Left lung (tissue), 4 donors: ENCODE measurements at regions not wholly inside any gene's neighbourhood (a gene's known extent, or its start where the extent isn't known, plus 50 kb on each side); places are given as distances from the start of the nearest gene placed in this dataset.

ENCODE experiments used
- ATAC-seq: fragments of 200-7000 bp; cut with Tn5 transposase; one replicate; pipeline ENCODE4 v1.9.1; 2020; ENCODE audit warnings: moderate library complexity
- DNase-seq, 4 donors: peaks; one replicate each; pipeline ENCODE4 v3.0.0-alpha.2; 2013 to 2020
- H3K27ac ChIP-seq, 2 donors: fragments of 200-600 bp; sonication (generic) in 1 of 2; one replicate each; pipeline versions ENCODE4 v1.5.0 to v1.8.0; 2020 to 2021
- H3K27me3 ChIP-seq, 2 donors: fragments of 200-600 bp; sonication (generic) in 1 of 2; one replicate each; pipeline versions ENCODE4 v1.5.0 to v1.8.0; 2020 to 2021
- H3K36me3 ChIP-seq, 2 donors: fragments of 200-600 bp; sonication (generic) in 1 of 2; one replicate each; pipeline versions ENCODE4 v1.5.0 to v1.8.0; 2020 to 2021
- H3K4me1 ChIP-seq, 2 donors: fragments of 200-600 bp; one replicate each; pipeline ENCODE4 v1.8.0; 2021
- H3K4me3 ChIP-seq, 2 donors: fragments of 200-600 bp; sonication (generic) in 1 of 2; one replicate each; pipeline versions ENCODE4 v1.5.0 to v1.8.0; 2020 to 2021; ENCODE audit warnings: mild to moderate bottlenecking in 1 of 2
- H3K9me3 ChIP-seq, 2 donors: fragments of 200-600 bp; sonication (generic) in 1 of 2; one replicate each; pipeline versions ENCODE4 v1.5.0 to v1.8.0; 2020 to 2021
- intact Hi-C, 2 donors: fragments of 100-400 bp; cut with DNase I; formaldehyde crosslinking; loops; one replicate each; pipeline versions ENCODE4 v1.11.2 to v1.14.2; 2022
- TF ChIP-seq, protein P1 (sequence below), 2 donors: fragments of 200-600 bp; sonication (generic) in 1 of 2; IDR thresholded peaks; one replicate each; pipeline versions ENCODE4 v1.5.0 to v1.8.0; 2021; ENCODE audit warnings: antibody characterized with exemption in 2 of 2
- donor health status: DM: no; HTN: yes; CAD: no.
- donor health status: DM: no; HTN: no; CAD: no.

- intact Hi-C loops: no loop called here
- no peaks in the 10 kb centered on the region for H3K9me3 ChIP-seq
- no peaks in the 10 kb centered on the region for H3K36me3 ChIP-seq
- no peak overlapping the region for H3K4me3 ChIP-seq
- DNase-seq (no peak), ATAC-seq (no peak)
- H3K4me1 ChIP-seq: no peaks in the 10 kb centered on the region
- H3K27ac ChIP-seq: no peak overlapping the region
- TF ChIP-seq, protein P1, sequence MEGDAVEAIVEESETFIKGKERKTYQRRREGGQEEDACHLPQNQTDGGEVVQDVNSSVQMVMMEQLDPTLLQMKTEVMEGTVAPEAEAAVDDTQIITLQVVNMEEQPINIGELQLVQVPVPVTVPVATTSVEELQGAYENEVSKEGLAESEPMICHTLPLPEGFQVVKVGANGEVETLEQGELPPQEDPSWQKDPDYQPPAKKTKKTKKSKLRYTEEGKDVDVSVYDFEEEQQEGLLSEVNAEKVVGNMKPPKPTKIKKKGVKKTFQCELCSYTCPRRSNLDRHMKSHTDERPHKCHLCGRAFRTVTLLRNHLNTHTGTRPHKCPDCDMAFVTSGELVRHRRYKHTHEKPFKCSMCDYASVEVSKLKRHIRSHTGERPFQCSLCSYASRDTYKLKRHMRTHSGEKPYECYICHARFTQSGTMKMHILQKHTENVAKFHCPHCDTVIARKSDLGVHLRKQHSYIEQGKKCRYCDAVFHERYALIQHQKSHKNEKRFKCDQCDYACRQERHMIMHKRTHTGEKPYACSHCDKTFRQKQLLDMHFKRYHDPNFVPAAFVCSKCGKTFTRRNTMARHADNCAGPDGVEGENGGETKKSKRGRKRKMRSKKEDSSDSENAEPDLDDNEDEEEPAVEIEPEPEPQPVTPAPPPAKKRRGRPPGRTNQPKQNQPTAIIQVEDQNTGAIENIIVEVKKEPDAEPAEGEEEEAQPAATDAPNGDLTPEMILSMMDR (IDR thresholded peaks at IDR 0.05): no peak
- H3K27me3 ChIP-seq: no peaks in the 10 kb centered on the region
Measured at GRCh38 chr18:38022234-38022633, 456.6 kb upstream of the CELF4 start.

DNA sequence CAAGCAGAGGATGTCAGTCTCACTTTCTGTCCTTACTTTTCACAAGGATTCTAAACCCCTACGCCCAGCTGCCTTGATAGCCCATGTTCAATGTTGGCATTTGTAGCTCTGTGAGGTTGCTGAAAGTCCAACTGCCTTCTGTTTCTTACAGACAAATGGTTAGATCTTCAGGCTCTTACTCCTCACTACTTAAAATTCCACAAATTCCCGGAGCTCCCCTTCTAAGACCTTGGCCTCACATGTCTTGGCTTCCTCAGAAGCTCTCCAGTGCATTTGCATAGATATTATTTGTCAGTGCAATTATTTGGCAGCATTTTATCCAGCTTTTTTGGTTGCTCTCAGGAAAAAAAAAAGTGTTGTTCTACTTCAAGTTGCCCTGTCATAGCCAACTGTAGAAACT is 453.7 kb upstream of the CELF4 start:
- H3K36me3 ChIP-seq: no peaks in the 10 kb centered on the region
- H3K4me3 ChIP-seq: no peak overlapping the region
- peaks cover 0 to 3% of the 10 kb centered on the region in 2 donors for H3K9me3 ChIP-seq
- TF ChIP-seq, protein P1 (IDR thresholded peaks at IDR 0.05): no peak
- no peak for DNase-seq
- no peaks in the 10 kb centered on the region for H3K27me3 ChIP-seq
- no peaks in the 10 kb centered on the region for H3K4me1 ChIP-seq
- intact Hi-C loops: no loop called here
- no peak overlapping the region for H3K27ac ChIP-seq
- ATAC-seq: no peak

GRCh38 chr18:38010971-38011857 is 445.6 kb upstream of the CELF4 start:
- Histone ChIP-seq H3K27ac (no peak overlapping the region), H3K36me3 (no peaks in the 10 kb centered on the region), H3K27me3 (no peaks in the 10 kb centered on the region), H3K9me3 (peaks cover 0 to 4% of the 10 kb centered on the region in 2 donors), H3K4me1 (no peaks in the 10 kb centered on the region), H3K4me3 (no peak overlapping the region)
- ATAC-seq (no peak), DNase-seq (no peak)
- intact Hi-C loops: no loop called here
- TF ChIP-seq, protein P1 (IDR thresholded peaks at IDR 0.05): no peak

DNA sequence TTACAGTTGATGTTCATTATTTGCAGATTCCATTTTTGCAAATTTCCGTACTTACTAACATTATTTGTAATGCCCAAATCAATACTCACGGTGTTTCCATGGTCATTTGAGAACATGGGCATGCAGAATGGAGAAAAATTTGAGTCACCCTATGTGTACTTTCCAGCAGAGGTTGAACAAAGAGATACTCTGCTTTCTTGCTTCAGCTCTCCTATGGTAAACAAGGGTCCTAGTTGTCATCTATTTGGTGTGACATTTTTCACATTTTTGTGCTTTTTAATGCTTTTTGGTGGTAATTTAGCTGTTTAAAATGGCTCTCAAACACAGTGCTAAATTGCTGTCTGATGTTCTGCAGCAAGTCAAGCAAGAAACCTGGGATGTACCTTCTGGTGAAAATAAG is 444.4 kb upstream of the CELF4 start:
- Histone ChIP-seq H3K9me3 (peaks cover 0 to 1% of the 10 kb centered on the region in 2 donors), H3K27me3 (no peaks in the 10 kb centered on the region), H3K36me3 (no peaks in the 10 kb centered on the region), H3K4me3 (no peak overlapping the region), H3K4me1 (no peaks in the 10 kb centered on the region), H3K27ac (no peak overlapping the region)
- intact Hi-C loops: no loop called here
- TF ChIP-seq, protein P1 (IDR thresholded peaks at IDR 0.05): no peak
- no peak for ATAC-seq
- no peak for DNase-seq

DNA sequence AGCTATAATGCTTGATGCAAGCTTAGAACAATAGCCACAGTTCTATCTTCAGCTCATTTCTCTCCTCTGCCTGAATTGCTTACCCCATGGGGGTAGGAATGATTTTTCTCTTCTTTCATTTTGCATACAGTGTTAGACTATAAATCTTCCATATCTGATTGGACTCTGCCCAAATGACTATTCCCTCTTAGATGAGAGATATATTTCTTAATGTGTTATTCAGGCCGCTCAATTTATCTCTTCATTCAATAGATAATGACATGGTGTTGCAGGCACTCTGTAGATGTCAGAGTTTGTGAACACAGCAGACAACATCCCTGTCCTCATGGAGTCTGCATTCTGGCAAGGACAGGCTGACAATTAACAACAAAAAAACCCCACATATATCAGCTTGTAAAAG is 443.7 kb upstream of the CELF4 start:
- TF ChIP-seq, protein P1 (IDR thresholded peaks at IDR 0.05): no peak
- no peaks in the 10 kb centered on the region for H3K4me1 ChIP-seq
- H3K4me3 ChIP-seq: no peak overlapping the region
- H3K36me3 ChIP-seq: no peaks in the 10 kb centered on the region
- no peak overlapping the region for H3K27ac ChIP-seq
- no peaks in the 10 kb centered on the region for H3K27me3 ChIP-seq
- peaks cover 0 to 1% of the 10 kb centered on the region in 2 donors for H3K9me3 ChIP-seq
- ATAC-seq (no peak), DNase-seq (no peak)
- intact Hi-C loops: no loop called here
